A549 (cell line): ENCODE measurements at regions not wholly inside any gene's neighbourhood (a gene's known extent, or its start where the extent isn't known, plus 50 kb on each side); places are given as distances from the start of the nearest gene placed in this dataset.
"Not testable (repeated sequence)": the region's sequence is repeated elsewhere in the genome, so short reads cannot be mapped to it uniquely, and the experiment has no call there.

Source experiments
- ATAC-seq, 2 experiments: fragments of 200-7000 bp in 1 of 2; fragments of >200 bp in 1 of 2; cut with Nextera tagmentation in 1 of 2; cut with Tn5 transposase in 1 of 2; 3 replicates each; pipeline versions ENCODE4 v1.8.0 to v1.9.1; 2018 to 2020; ENCODE audit warnings: mild to moderate bottlenecking in 1 of 2, moderate library complexity in 1 of 2
- CTCF ChIA-PET: fragments of 300-600 bp; sonication (Branson Sonifier 250); formaldehyde crosslinking; extraction: SDS; loops from one replicate; lab custom pipeline; 2021; ENCODE audit warnings: antibody characterized with exemption, inconsistent platforms; lab: Yijun Ruan, JAX
- POLR2A ChIA-PET: fragments of 350-600 bp; formaldehyde crosslinking; extraction: SDS; loops from one replicate; lab custom pipeline; 2021; ENCODE audit warnings: antibody characterized with exemption, inconsistent platforms; lab: Yijun Ruan, JAX
- DNase-seq, 2 experiments: peaks; one replicate each; pipeline versions ENCODE4 v3.0.0 to v3.0.0-alpha.2; 2011 to 2016; ENCODE audit warnings: low read depth in 1 of 2, low spot score in 1 of 2
- FAIRE-seq: peaks from 2 replicates; lab custom pipeline; 2011; peaks lifted over from hg19 to GRCh38; lab: Jason Lieb, UNC
- H3K27ac ChIP-seq, 2 experiments: fragments of >200 bp; sonication (Bioruptor Twin); formaldehyde crosslinking; 3 replicates each; pipeline ENCODE4 v1.5.1; 2016 to 2017
- H3K4me1 ChIP-seq: fragments of >200 bp; sonication (Bioruptor Twin); formaldehyde crosslinking; 3 replicates; pipeline ENCODE4 v1.6.1; 2016
- H3K4me2 ChIP-seq: fragments of >200 bp; sonication (Bioruptor Twin); formaldehyde crosslinking; 3 replicates; pipeline ENCODE4 v1.6.1; 2016
- H3K4me3 ChIP-seq: fragments of >200 bp; sonication (Bioruptor Twin); formaldehyde crosslinking; 3 replicates; pipeline ENCODE4 v1.5.1; 2016
- H3K9me3 ChIP-seq: fragments of >200 bp; sonication (Bioruptor Twin); formaldehyde crosslinking; 3 replicates; pipeline ENCODE4 v1.6.1; 2016
- BHLHE40 ChIP-seq: IDR thresholded peaks from 2 replicates; pipeline ENCODE4 v1.6.1; 2012; ENCODE audit warnings: low read depth, low read length, inconsistent platforms
- CBX2 ChIP-seq: fragments of 200-600 bp; sonication (generic); IDR thresholded peaks from 2 replicates; pipeline ENCODE4 v1.6.1; 2016; ENCODE audit warnings: low read depth, mild to moderate bottlenecking, borderline replicate concordance
- HOXB13 ChIP-seq: fragments of 250-450 bp; sonication (Bioruptor Pico); IDR thresholded peaks from 2 replicates; pipeline ENCODE4 v1.5.0; 2020; ENCODE audit warnings: low read depth, mild to moderate bottlenecking, moderate library complexity
- MAFK ChIP-seq: fragments of 450-650 bp; IDR thresholded peaks from 2 replicates; pipeline ENCODE4 v1.6.1; 2014; ENCODE audit not compliant: partially characterized antibody
- NFE2L2 ChIP-seq: fragments of 150-350 bp; conservative IDR thresholded peaks from 2 replicates; pipeline ENCODE4 v1.6.1; 2014; ENCODE audit warnings: low read length
- POLR2A ChIP-seq: IDR thresholded peaks from 2 replicates; pipeline ENCODE4 v1.6.1; 2012; ENCODE audit warnings: mild to moderate bottlenecking, low read length
- POLR2AphosphoS2 ChIP-seq: conservative IDR thresholded peaks from 2 replicates; pipeline ENCODE4 v1.6.1; 2012; ENCODE audit warnings: low read length, improper control_type of control experiment, inconsistent platforms
- RAD21 ChIP-seq, 2 experiments: fragments of >200 bp in 1 of 2; sonication (Bioruptor Twin) in 1 of 2; formaldehyde crosslinking in 1 of 2; IDR thresholded peaks in 1 of 2; conservative IDR thresholded peaks in 1 of 2; 2 replicates in 1 of 2; 3 replicates in 1 of 2; pipeline ENCODE4 v1.6.1; 2012 to 2018; ENCODE audit warnings: inconsistent platforms in 1 of 2
- RCOR1 ChIP-seq: fragments of 150-350 bp; IDR thresholded peaks from 2 replicates; pipeline ENCODE4 v1.6.1; 2014; ENCODE audit warnings: antibody characterized with exemption, low read length, low read depth
- REST ChIP-seq: fragments of 200-600 bp; sonication (generic); IDR thresholded peaks from 2 replicates; pipeline ENCODE4 v1.6.1; 2016; ENCODE audit warnings: antibody characterized with exemption, mild to moderate bottlenecking, moderate library complexity
- SMC3 ChIP-seq: fragments of >200 bp; sonication (Bioruptor Twin); formaldehyde crosslinking; IDR thresholded peaks from 3 replicates; pipeline ENCODE4 v1.6.1; 2018; ENCODE audit warnings: inconsistent platforms
- TFCP2L1 ChIP-seq: fragments of 250-450 bp; sonication (Bioruptor Pico); IDR thresholded peaks from 2 replicates; pipeline ENCODE4 v1.5.0; 2021; ENCODE audit warnings: mild to moderate bottlenecking
- ZFP36 ChIP-seq: fragments of 450-650 bp; IDR thresholded peaks from 2 replicates; pipeline ENCODE4 v1.6.1; 2014; ENCODE audit warnings: borderline replicate concordance; ENCODE audit not compliant: partially characterized antibody
- WGBS: methylation state at CpG from one replicate; pipeline ENCODE4 v1.1.6; 2017; ENCODE audit errors: missing lambda C conversion rate; 5-methylcytosine and 5-hydroxymethylcytosine counted together
- TF ChIP-seq, protein P1 (sequence below): fragments of 250-450 bp; sonication (Bioruptor Pico); IDR thresholded peaks from 2 replicates; pipeline ENCODE4 v1.5.0; 2021; ENCODE audit warnings: mild to moderate bottlenecking, moderate library complexity, borderline replicate concordance

DNA sequence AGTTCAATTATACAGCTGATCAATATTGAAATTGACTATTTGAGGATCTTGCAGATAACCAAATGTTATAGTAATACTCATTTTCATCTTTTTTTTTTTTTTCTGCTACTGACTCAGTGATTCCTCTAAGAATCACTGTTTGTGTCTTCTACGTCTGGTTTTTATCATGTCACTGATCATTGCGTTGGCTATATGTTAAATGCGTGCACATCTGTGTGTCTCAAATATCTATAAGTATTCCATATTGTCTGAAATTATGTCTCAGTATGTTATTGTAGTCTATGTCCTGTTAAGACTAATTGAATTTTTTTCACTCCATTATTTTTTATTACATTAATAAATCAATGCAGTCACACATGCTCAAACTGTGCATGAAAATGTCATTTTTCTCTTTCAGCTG, 200.5 kb downstream of the PCDH20 start:
- Histone ChIP-seq H3K27ac (no peak overlapping the region), H3K4me2 (no peak overlapping the region), H3K4me3 (no peak overlapping the region), H3K9me3 (no peaks in the 10 kb centered on the region), H3K4me1 (no peaks in the 10 kb centered on the region)
- ATAC-seq (no peak), FAIRE-seq (no peak), DNase-seq (no peak)
- ChIA-PET CTCF (no interaction called here), POLR2A (no interaction called here)
- WGBS, result 66% methylated on average over 3 of the region's 3 CpGs
- TF ChIP-seq RAD21 (conservative IDR thresholded peaks at IDR 0.05 in 1 of 2, IDR thresholded peaks at IDR 0.05 in 1 of 2), result no peak
- no peak for TF ChIP-seq NFE2L2
- no peak for TF ChIP-seq HOXB13 (CRISPR knock-in tag)
- no peak for TF ChIP-seq ZFP36
- no peak for TF ChIP-seq BHLHE40
- TF ChIP-seq RCOR1, result no peak
- no peak for TF ChIP-seq POLR2AphosphoS2
- no peak for TF ChIP-seq TFCP2L1 (CRISPR knock-in tag)

- ChIA-PET POLR2A (no interaction called here), CTCF (no interaction called here)
- Histone ChIP-seq H3K4me1 (no peaks in the 10 kb centered on the region), H3K4me3 (no peak overlapping the region), H3K4me2 (no peak overlapping the region), H3K27ac (no peak overlapping the region), H3K9me3 (no peaks in the 10 kb centered on the region)
- 0% methylated on average over 4 of the region's 4 CpGs for WGBS
- no peak for ATAC-seq
- DNase-seq, result no peak
- no peak for TF ChIP-seq REST
- TF ChIP-seq POLR2A, result no peak
- TF ChIP-seq SMC3, result no peak
- TF ChIP-seq, protein P1, sequence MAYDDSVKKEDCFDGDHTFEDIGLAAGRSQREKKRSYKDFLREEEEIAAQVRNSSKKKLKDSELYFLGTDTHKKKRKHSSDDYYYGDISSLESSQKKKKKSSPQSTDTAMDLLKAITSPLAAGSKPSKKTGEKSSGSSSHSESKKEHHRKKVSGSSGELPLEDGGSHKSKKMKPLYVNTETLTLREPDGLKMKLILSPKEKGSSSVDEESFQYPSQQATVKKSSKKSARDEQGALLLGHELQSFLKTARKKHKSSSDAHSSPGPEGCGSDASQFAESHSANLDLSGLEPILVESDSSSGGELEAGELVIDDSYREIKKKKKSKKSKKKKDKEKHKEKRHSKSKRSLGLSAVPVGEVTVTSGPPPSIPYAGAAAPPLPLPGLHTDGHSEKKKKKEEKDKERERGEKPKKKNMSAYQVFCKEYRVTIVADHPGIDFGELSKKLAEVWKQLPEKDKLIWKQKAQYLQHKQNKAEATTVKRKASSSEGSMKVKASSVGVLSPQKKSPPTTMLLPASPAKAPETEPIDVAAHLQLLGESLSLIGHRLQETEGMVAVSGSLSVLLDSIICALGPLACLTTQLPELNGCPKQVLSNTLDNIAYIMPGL (CRISPR knock-in tag), result no peak
- no peak for FAIRE-seq
Measured at GRCh38 chr13:61214551-61214950, 201.1 kb downstream of the PCDH20 start.

DNA sequence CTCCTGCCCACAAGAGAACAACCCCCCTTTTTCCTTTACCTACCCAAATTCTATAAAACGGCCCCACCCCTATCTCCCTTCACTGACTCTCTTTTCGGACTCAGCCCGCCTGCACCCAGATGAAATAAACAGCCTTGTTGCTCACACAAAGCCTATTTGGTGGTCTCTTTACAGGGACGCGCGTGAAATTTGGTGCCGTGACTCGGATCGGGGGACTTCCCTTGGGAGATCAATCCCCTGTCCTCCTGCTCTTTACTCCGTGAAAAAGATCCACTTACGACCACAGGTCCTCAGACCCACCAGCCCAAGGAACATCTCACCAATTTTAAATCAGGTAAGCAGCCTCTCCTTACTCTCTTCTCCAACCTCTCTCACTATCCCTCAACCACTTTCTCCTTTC, 209.8 kb downstream of the PCDH20 start:
- FAIRE-seq, H3K4me2 ChIP-seq, CTCF ChIA-PET, H3K9me3 ChIP-seq, ATAC-seq, POLR2A ChIA-PET, DNase-seq, H3K27ac ChIP-seq, H3K4me3 ChIP-seq, H3K4me1 ChIP-seq: not testable (repeated sequence)
- WGBS, result 38% methylated on average over 11 of the region's 11 CpGs

GRCh38 chr13:61204025-61204424, 211.6 kb downstream of the PCDH20 start:
- Histone ChIP-seq H3K4me3 (no peak overlapping the region), H3K9me3 (no peaks in the 10 kb centered on the region), H3K27ac (no peak overlapping the region), H3K4me2 (no peak overlapping the region), H3K4me1 (no peaks in the 10 kb centered on the region)
- POLR2A ChIA-PET, result no interaction called here
- DNase-seq (no peak), ATAC-seq (no peak), FAIRE-seq (no peak)
- peak; percentile 52 for TF ChIP-seq MAFK
- no peak for TF ChIP-seq CBX2
- CTCF ChIA-PET, result no interaction called here
- WGBS, result 33% methylated on average over 1 of the region's 1 CpG
